GM23338 (cell line): ENCODE measurements at regions not wholly inside any gene's neighbourhood (a gene's known extent, or its start where the extent isn't known, plus 50 kb on each side); places are given as distances from the start of the nearest gene placed in this dataset.

ENCODE experiments used
- ATAC-seq: fragments of 200-7000 bp; cut with Tn5 transposase; 3 replicates; pipeline ENCODE4 v1.9.1; 2020
- DNase-seq: peaks from one replicate; pipeline ENCODE4 v3.0.0-alpha.2; 2015; ENCODE audit warnings: low spot score
- H2AFZ ChIP-seq: fragments of 200-600 bp; sonication (generic); 2 replicates; pipeline ENCODE4 v1.8.0; 2016; ENCODE audit warnings: antibody characterized with exemption, mild to moderate bottlenecking, moderate library complexity
- H3F3A ChIP-seq: fragments of 200-600 bp; sonication (generic); replicated peaks from 2 replicates; pipeline ENCODE4 v1.8.0; 2017; ENCODE audit warnings: antibody characterized with exemption, mixed run types, low read depth
- H3K27ac ChIP-seq: fragments of 200-600 bp; sonication (generic); 2 replicates; pipeline ENCODE4 v1.6.1; 2016; ENCODE audit warnings: low read depth
- H3K27me3 ChIP-seq: fragments of 200-600 bp; sonication (generic); 2 replicates; pipeline ENCODE4 v1.8.0; 2016; ENCODE audit warnings: mild to moderate bottlenecking, mixed run types, moderate library complexity; ENCODE audit not compliant: insufficient read depth
- H3K36me3 ChIP-seq: fragments of 200-600 bp; sonication (generic); 2 replicates; pipeline ENCODE4 v1.8.0; 2016; ENCODE audit warnings: mild to moderate bottlenecking; ENCODE audit not compliant: insufficient read depth
- H3K4me1 ChIP-seq: fragments of 200-600 bp; sonication (generic); 2 replicates; pipeline ENCODE4 v1.8.0; 2016; ENCODE audit warnings: mild to moderate bottlenecking, moderate library complexity; ENCODE audit not compliant: insufficient read depth
- H3K4me2 ChIP-seq: fragments of 200-600 bp; sonication (generic); 2 replicates; pipeline ENCODE4 v1.7.1; 2017; ENCODE audit warnings: mixed run types
- H3K4me3 ChIP-seq: fragments of 200-600 bp; sonication (generic); 2 replicates; pipeline ENCODE4 v1.6.1; 2016; ENCODE audit warnings: mixed run types
- H3K79me2 ChIP-seq: fragments of 200-600 bp; sonication (generic); replicated peaks from 2 replicates; pipeline ENCODE4 v1.8.0; 2017; ENCODE audit warnings: mild to moderate bottlenecking; ENCODE audit not compliant: insufficient read depth
- H3K9me2 ChIP-seq: fragments of 200-600 bp; sonication (generic); 2 replicates; pipeline ENCODE4 v1.8.0; 2017; ENCODE audit not compliant: insufficient read depth
- H4K20me1 ChIP-seq: fragments of 200-600 bp; sonication (generic); replicated peaks from 2 replicates; pipeline ENCODE4 v1.8.0; 2017; ENCODE audit warnings: mild to moderate bottlenecking; ENCODE audit not compliant: insufficient read depth
- H3K27ac Mint-ChIP-seq: 2 replicates; pipeline ENCODE4 v1.8.0; 2020; ENCODE audit warnings: inconsistent platforms, mild to moderate bottlenecking, moderate library complexity, mixed read lengths
- H3K27me3 Mint-ChIP-seq: 3 replicates; pipeline ENCODE4 v1.8.0; 2022; ENCODE audit warnings: low read depth, mild to moderate bottlenecking, moderate library complexity, mixed read lengths, inconsistent platforms; ENCODE audit not compliant: insufficient read depth, poor library complexity
- H3K36me3 Mint-ChIP-seq: 3 replicates; pipeline ENCODE4 v1.8.0; 2021; ENCODE audit warnings: low read depth, mild to moderate bottlenecking, inconsistent platforms, moderate library complexity, mixed read lengths
- H3K4me1 Mint-ChIP-seq: 3 replicates; pipeline ENCODE4 v1.8.0; 2020; ENCODE audit warnings: mild to moderate bottlenecking, inconsistent platforms, mixed read lengths
- H3K4me3 Mint-ChIP-seq: 3 replicates; pipeline ENCODE4 v1.8.0; 2021; ENCODE audit warnings: moderate library complexity, mild to moderate bottlenecking, inconsistent platforms, mixed read lengths
- H3K9me3 Mint-ChIP-seq: 3 replicates; pipeline ENCODE4 v1.8.0; 2020; ENCODE audit warnings: moderate library complexity, mild to moderate bottlenecking, inconsistent platforms, mixed read lengths
- CREB1 ChIP-seq: fragments of 250-450 bp; sonication (Bioruptor Pico); IDR thresholded peaks from 2 replicates; pipeline ENCODE4 v1.5.0; 2020; ENCODE audit warnings: low read depth, mild to moderate bottlenecking, moderate library complexity
- EZH2 ChIP-seq: fragments of 200-600 bp; sonication (generic); IDR thresholded peaks from one replicate; pipeline ENCODE4 v1.8.0; 2017; ENCODE audit warnings: antibody characterized with exemption, mild to moderate bottlenecking, low read depth; ENCODE audit not compliant: unreplicated experiment
- JUNB ChIP-seq: IDR thresholded peaks from one replicate; pipeline ENCODE4 v1.6.1; 2016; ENCODE audit warnings: antibody characterized with exemption; ENCODE audit not compliant: unreplicated experiment
- NANOG ChIP-seq: IDR thresholded peaks from 2 replicates; pipeline ENCODE4 v1.6.1; 2016; ENCODE audit warnings: antibody characterized with exemption, borderline replicate concordance
- POLR2AphosphoS5 ChIP-seq: IDR thresholded peaks from 2 replicates; pipeline ENCODE4 v1.6.1; 2016; ENCODE audit warnings: antibody characterized with exemption, low read depth
- ZNF114 ChIP-seq: fragments of 250-450 bp; sonication (Bioruptor Pico); IDR thresholded peaks from 2 replicates; pipeline ENCODE4 v1.5.0; 2020; ENCODE audit warnings: mild to moderate bottlenecking, moderate library complexity
- TF ChIP-seq, protein P1 (sequence below), 2 experiments: fragments of 200-600 bp in 1 of 2; sonication (generic) in 1 of 2; conservative IDR thresholded peaks; 2 replicates each; pipeline versions ENCODE4 v1.5.1 to v1.6.1; 2016 to 2017; ENCODE audit warnings: antibody characterized with exemption in 2 of 2, low read depth in 2 of 2, mild to moderate bottlenecking in 2 of 2, moderate library complexity in 1 of 2
- TF ChIP-seq, protein P2 (sequence below): IDR thresholded peaks from one replicate; pipeline ENCODE4 v1.6.1; 2018; ENCODE audit warnings: antibody characterized with exemption; ENCODE audit not compliant: unreplicated experiment
- TF ChIP-seq, protein P3 (sequence below): IDR thresholded peaks from 2 replicates; pipeline ENCODE4 v1.6.1; 2016; ENCODE audit warnings: antibody characterized with exemption

DNA sequence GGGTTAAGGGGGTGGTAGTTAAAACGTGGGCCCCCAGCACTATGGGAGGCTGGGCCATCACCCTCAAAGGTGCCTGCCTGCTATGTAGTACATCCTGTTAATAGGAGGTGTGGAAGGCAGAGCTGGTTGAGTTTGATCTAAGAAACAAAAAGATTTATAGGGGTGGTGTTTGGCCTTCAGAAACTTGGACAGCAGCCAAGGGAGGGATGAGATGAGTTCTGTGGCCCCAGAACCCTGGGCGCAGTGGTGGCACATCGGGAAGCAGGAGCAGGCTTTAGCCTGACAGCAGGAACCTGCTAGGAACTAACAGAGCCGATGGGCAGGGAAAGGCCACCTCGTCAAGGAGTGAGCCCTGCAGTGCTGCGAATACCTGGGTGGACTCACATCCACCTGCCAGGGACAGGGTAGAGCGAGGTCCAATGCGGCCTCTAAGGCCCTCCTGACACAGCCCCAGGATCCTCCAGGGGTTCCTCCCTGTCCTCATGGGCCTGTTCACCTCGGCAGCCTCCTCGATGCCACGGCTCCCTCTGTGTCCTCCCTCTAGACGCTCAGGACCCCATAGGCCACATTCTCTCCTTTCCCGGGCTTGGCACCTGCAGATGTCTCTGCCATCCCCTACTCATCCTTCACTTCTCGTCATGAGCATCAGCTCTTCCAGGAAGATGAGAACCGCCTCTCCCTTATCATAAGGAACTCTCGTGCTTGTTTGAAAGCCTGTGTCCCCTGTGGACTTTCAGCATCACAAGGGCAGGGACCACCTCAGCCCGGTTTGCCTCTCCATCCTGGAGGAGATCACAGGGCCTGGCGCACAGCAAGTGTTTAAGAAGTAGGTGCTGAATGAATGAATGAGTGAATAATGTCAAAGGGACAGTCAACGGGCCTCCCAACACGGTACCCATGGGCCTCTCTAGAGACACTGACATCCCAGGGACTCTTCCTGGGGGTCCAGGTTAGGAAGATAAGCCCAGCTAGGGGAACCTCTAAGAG is 103.5 kb upstream of the TNRC6C start (continued):
- TF ChIP-seq, protein P1, sequence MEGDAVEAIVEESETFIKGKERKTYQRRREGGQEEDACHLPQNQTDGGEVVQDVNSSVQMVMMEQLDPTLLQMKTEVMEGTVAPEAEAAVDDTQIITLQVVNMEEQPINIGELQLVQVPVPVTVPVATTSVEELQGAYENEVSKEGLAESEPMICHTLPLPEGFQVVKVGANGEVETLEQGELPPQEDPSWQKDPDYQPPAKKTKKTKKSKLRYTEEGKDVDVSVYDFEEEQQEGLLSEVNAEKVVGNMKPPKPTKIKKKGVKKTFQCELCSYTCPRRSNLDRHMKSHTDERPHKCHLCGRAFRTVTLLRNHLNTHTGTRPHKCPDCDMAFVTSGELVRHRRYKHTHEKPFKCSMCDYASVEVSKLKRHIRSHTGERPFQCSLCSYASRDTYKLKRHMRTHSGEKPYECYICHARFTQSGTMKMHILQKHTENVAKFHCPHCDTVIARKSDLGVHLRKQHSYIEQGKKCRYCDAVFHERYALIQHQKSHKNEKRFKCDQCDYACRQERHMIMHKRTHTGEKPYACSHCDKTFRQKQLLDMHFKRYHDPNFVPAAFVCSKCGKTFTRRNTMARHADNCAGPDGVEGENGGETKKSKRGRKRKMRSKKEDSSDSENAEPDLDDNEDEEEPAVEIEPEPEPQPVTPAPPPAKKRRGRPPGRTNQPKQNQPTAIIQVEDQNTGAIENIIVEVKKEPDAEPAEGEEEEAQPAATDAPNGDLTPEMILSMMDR (conservative IDR thresholded peaks at IDR 0.05; ENCODE audit: low read depth in 2 of 2): no peak
- no peak for TF ChIP-seq JUNB
- TF ChIP-seq, protein P2, sequence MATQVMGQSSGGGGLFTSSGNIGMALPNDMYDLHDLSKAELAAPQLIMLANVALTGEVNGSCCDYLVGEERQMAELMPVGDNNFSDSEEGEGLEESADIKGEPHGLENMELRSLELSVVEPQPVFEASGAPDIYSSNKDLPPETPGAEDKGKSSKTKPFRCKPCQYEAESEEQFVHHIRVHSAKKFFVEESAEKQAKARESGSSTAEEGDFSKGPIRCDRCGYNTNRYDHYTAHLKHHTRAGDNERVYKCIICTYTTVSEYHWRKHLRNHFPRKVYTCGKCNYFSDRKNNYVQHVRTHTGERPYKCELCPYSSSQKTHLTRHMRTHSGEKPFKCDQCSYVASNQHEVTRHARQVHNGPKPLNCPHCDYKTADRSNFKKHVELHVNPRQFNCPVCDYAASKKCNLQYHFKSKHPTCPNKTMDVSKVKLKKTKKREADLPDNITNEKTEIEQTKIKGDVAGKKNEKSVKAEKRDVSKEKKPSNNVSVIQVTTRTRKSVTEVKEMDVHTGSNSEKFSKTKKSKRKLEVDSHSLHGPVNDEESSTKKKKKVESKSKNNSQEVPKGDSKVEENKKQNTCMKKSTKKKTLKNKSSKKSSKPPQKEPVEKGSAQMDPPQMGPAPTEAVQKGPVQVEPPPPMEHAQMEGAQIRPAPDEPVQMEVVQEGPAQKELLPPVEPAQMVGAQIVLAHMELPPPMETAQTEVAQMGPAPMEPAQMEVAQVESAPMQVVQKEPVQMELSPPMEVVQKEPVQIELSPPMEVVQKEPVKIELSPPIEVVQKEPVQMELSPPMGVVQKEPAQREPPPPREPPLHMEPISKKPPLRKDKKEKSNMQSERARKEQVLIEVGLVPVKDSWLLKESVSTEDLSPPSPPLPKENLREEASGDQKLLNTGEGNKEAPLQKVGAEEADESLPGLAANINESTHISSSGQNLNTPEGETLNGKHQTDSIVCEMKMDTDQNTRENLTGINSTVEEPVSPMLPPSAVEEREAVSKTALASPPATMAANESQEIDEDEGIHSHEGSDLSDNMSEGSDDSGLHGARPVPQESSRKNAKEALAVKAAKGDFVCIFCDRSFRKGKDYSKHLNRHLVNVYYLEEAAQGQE: no peak

DNA sequence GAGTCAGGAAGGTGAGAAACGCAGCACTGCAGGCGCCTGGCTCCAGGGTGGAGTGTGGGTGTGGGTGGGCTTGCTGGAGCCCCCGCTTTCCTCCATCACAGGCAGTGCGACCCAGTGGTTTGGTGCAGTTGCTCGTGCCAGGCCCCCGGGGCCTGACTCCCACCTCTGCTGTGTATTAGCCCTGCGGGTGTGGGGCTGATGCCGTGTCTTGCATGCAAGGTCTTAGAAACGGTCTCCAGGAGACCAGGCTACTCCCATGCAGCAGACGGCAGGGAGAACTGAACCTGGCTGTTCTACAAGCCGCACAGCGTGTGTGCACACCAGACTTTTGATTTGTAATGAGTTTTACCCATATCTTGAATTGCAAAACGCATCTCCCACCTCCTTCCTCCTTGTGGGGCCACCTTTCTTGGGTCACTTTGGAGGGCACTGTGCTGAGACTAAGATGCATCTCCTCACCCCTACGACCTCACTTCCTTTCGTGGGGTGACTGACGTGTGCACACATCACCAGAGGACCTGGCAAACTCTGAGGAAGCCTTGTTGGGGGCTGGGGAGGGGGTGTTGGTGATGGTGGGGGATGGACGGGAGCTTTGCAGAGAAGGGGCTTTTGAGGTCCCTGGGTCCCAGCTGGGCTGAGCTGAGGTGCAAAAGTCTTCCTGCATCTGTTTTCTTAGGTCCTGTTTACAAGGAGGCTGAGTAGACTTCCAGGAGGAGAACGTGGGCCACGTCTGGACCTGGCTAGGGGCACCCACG is 101.8 kb upstream of the TNRC6C start:
- H3K36me3 Mint-ChIP-seq: no peaks in the 10 kb centered on the region
- H3K27ac ChIP-seq: no peak overlapping the region
- DNase-seq: no peak
- H3K4me2 ChIP-seq: no peak overlapping the region
- no peak for ATAC-seq
- no peaks in the 10 kb centered on the region for H3K4me1 Mint-ChIP-seq
- no peaks in the 10 kb centered on the region; the same call in 1 of the 2 replicates for H3K9me2 ChIP-seq
- H3F3A ChIP-seq: peaks cover 7% of the 10 kb centered on the region
- no peaks in the 10 kb centered on the region for H3K4me1 ChIP-seq
- no peaks in the 10 kb centered on the region for H4K20me1 ChIP-seq
- no peak overlapping the region for H3K4me3 Mint-ChIP-seq
- no peaks in the 10 kb centered on the region for H3K36me3 ChIP-seq
- TF ChIP-seq, protein P2: no peak
- no peak for TF ChIP-seq JUNB
- TF ChIP-seq NANOG: no peak
- TF ChIP-seq, protein P3, sequence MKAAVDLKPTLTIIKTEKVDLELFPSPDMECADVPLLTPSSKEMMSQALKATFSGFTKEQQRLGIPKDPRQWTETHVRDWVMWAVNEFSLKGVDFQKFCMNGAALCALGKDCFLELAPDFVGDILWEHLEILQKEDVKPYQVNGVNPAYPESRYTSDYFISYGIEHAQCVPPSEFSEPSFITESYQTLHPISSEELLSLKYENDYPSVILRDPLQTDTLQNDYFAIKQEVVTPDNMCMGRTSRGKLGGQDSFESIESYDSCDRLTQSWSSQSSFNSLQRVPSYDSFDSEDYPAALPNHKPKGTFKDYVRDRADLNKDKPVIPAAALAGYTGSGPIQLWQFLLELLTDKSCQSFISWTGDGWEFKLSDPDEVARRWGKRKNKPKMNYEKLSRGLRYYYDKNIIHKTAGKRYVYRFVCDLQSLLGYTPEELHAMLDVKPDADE: no peak
- TF ChIP-seq, protein P1 (conservative IDR thresholded peaks at IDR 0.05; ENCODE audit: low read depth in 2 of 2): no peak
- no peak for TF ChIP-seq CREB1 (CRISPR knock-in tag)
- TF ChIP-seq POLR2AphosphoS5: no peak
- TF ChIP-seq EZH2: no peak
- TF ChIP-seq ZNF114 (CRISPR knock-in tag): no peak
- no peak overlapping the region for H2AFZ ChIP-seq
- H3K9me3 Mint-ChIP-seq: peaks cover 3% of the 10 kb centered on the region; the same call in 2 of the 3 replicates
- H3K4me3 ChIP-seq: no peak overlapping the region
- H3K27me3 Mint-ChIP-seq: peaks cover 11% of the 10 kb centered on the region
- no peaks in the 10 kb centered on the region for H3K27me3 ChIP-seq
- no peaks in the 10 kb centered on the region for H3K79me2 ChIP-seq
- H3K27ac Mint-ChIP-seq: no peak overlapping the region
